Neural progenitor cell (in vitro differentiated cells): ENCODE measurements at regions not wholly inside any gene's neighbourhood (a gene's known extent, or its start where the extent isn't known, plus 50 kb on each side); places are given as distances from the start of the nearest gene placed in this dataset.

Source experiments
- DNase-seq: peaks from one replicate; pipeline ENCODE4 v3.0.0-alpha.2; 2016; ENCODE audit warnings: low spot score
- H2AFZ ChIP-seq: fragments of 200-600 bp; sonication (generic); replicated peaks from 2 replicates; pipeline ENCODE4 v1.6.1; 2016; ENCODE audit warnings: antibody characterized with exemption
- H3F3A ChIP-seq: fragments of 200-600 bp; sonication (generic); 2 replicates; pipeline ENCODE4 v1.6.1; 2016; ENCODE audit warnings: antibody characterized with exemption, low read depth
- H3K27ac ChIP-seq: fragments of 200-600 bp; sonication (generic); 2 replicates; pipeline ENCODE4 v1.5.1; 2016; ENCODE audit warnings: mild to moderate bottlenecking
- H3K27me3 ChIP-seq: fragments of 200-600 bp; sonication (generic); 2 replicates; pipeline ENCODE4 v1.6.1; 2016; ENCODE audit warnings: mild to moderate bottlenecking, moderate library complexity
- H3K36me3 ChIP-seq: fragments of 200-600 bp; sonication (generic); 2 replicates; pipeline ENCODE4 v1.5.1; 2016
- H3K4me1 ChIP-seq: fragments of 200-600 bp; sonication (generic); 2 replicates; pipeline ENCODE4 v1.6.1; 2016; ENCODE audit warnings: mixed run types
- H3K4me2 ChIP-seq: fragments of 200-600 bp; sonication (generic); 2 replicates; pipeline ENCODE4 v1.6.1; 2016
- H3K4me3 ChIP-seq: fragments of 200-600 bp; sonication (generic); 2 replicates; pipeline ENCODE4 v1.5.1; 2016
- H3K79me2 ChIP-seq: fragments of 200-600 bp; sonication (generic); 2 replicates; pipeline ENCODE4 v1.6.1; 2016; ENCODE audit warnings: low read depth
- H3K9ac ChIP-seq: fragments of 200-600 bp; sonication (generic); 2 replicates; pipeline ENCODE4 v1.6.1; 2016
- H3K9me3 ChIP-seq: fragments of 200-600 bp; sonication (generic); 2 replicates; pipeline ENCODE4 v1.5.1; 2016; ENCODE audit warnings: low read depth
- H4K20me1 ChIP-seq: fragments of 200-600 bp; sonication (generic); 2 replicates; pipeline ENCODE4 v1.6.1; 2016; ENCODE audit warnings: low read depth
- H3K27ac Mint-ChIP-seq: 3 replicates; pipeline ENCODE4 v1.8.0; 2021; ENCODE audit warnings: mixed read lengths
- H3K27me3 Mint-ChIP-seq: 2 replicates; pipeline ENCODE4 v1.8.0; 2022; ENCODE audit warnings: low read depth, mild to moderate bottlenecking, inconsistent platforms, moderate library complexity, mixed read lengths; ENCODE audit not compliant: insufficient read depth
- H3K36me3 Mint-ChIP-seq: 3 replicates; pipeline ENCODE4 v1.8.0; 2021; ENCODE audit warnings: mixed read lengths
- H3K4me1 Mint-ChIP-seq: 3 replicates; pipeline ENCODE4 v1.8.0; 2021; ENCODE audit warnings: mixed read lengths
- H3K4me3 Mint-ChIP-seq: 3 replicates; pipeline ENCODE4 v1.8.0; 2021; ENCODE audit warnings: mild to moderate bottlenecking, moderate library complexity, mixed read lengths
- H3K9me3 Mint-ChIP-seq: 3 replicates; pipeline ENCODE4 v1.8.0; 2020; ENCODE audit warnings: mixed read lengths
- EZH2 ChIP-seq: fragments of 200-600 bp; sonication (generic); IDR thresholded peaks from 2 replicates; pipeline ENCODE4 v1.6.1; 2017; ENCODE audit warnings: antibody characterized with exemption, mild to moderate bottlenecking, moderate library complexity
- EZH2phosphoT487 ChIP-seq: fragments of 200-600 bp; sonication (generic); IDR thresholded peaks from 2 replicates; pipeline ENCODE4 v1.6.1; 2017; ENCODE audit warnings: antibody characterized with exemption
- TF ChIP-seq, protein P1 (sequence below): fragments of 200-600 bp; sonication (generic); IDR thresholded peaks from 2 replicates; pipeline ENCODE4 v1.5.1; 2017; ENCODE audit warnings: antibody characterized with exemption, mild to moderate bottlenecking

DNA sequence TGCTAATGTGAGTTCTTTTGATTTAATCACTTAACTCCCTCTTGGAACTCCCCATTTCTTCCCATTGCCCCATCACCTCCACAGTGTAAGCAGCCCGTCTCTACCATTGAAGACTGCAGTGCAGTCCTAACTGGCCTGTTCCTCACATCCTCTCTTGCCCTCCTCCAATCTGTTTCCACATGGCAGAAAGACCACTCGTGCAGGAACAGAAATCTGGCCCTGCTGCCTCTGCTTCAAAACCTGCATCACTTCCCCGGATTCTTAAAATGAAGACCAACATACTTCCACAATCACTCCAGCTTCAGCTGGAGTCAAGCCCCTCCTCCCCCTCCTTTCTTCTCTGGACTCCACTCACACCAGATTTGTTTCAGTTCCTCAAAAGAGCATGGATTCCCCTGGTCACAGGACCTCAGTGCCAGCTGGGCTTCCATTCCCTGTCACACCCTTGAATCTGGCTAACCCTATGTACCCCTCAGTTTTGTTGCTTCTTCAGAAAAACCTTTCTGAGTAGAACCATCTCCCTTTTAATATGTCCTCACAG, 802.3 kb downstream of the MAFB start:
- H3K9ac ChIP-seq, result no peak overlapping the region
- no peaks in the 10 kb centered on the region for H3K36me3 Mint-ChIP-seq
- H3K27ac ChIP-seq, result no peak overlapping the region
- peaks cover 5% of the 10 kb centered on the region for H3K27me3 Mint-ChIP-seq
- no peaks in the 10 kb centered on the region for H3K79me2 ChIP-seq
- no peak overlapping the region for H3K4me3 ChIP-seq
- H2AFZ ChIP-seq, result peak overlapping the region; percentile 73
- TF ChIP-seq, protein P1, sequence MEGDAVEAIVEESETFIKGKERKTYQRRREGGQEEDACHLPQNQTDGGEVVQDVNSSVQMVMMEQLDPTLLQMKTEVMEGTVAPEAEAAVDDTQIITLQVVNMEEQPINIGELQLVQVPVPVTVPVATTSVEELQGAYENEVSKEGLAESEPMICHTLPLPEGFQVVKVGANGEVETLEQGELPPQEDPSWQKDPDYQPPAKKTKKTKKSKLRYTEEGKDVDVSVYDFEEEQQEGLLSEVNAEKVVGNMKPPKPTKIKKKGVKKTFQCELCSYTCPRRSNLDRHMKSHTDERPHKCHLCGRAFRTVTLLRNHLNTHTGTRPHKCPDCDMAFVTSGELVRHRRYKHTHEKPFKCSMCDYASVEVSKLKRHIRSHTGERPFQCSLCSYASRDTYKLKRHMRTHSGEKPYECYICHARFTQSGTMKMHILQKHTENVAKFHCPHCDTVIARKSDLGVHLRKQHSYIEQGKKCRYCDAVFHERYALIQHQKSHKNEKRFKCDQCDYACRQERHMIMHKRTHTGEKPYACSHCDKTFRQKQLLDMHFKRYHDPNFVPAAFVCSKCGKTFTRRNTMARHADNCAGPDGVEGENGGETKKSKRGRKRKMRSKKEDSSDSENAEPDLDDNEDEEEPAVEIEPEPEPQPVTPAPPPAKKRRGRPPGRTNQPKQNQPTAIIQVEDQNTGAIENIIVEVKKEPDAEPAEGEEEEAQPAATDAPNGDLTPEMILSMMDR, result no peak
- TF ChIP-seq EZH2, result no peak
- TF ChIP-seq EZH2phosphoT487, result no peak
- peaks cover 4% of the 10 kb centered on the region for H3K9me3 Mint-ChIP-seq
- H3K4me3 Mint-ChIP-seq, result no peak overlapping the region
- H3K27me3 ChIP-seq, result no peaks in the 10 kb centered on the region
- H3K36me3 ChIP-seq, result no peaks in the 10 kb centered on the region
- no peaks in the 10 kb centered on the region for H3K4me1 Mint-ChIP-seq
- no peaks in the 10 kb centered on the region for H3F3A ChIP-seq
- no peaks in the 10 kb centered on the region for H4K20me1 ChIP-seq
- H3K4me2 ChIP-seq, result no peak overlapping the region
- H3K9me3 ChIP-seq, result no peaks in the 10 kb centered on the region
- peaks cover 5% of the 10 kb centered on the region for H3K4me1 ChIP-seq
- no peak for DNase-seq
- H3K27ac Mint-ChIP-seq, result no peak overlapping the region

DNA sequence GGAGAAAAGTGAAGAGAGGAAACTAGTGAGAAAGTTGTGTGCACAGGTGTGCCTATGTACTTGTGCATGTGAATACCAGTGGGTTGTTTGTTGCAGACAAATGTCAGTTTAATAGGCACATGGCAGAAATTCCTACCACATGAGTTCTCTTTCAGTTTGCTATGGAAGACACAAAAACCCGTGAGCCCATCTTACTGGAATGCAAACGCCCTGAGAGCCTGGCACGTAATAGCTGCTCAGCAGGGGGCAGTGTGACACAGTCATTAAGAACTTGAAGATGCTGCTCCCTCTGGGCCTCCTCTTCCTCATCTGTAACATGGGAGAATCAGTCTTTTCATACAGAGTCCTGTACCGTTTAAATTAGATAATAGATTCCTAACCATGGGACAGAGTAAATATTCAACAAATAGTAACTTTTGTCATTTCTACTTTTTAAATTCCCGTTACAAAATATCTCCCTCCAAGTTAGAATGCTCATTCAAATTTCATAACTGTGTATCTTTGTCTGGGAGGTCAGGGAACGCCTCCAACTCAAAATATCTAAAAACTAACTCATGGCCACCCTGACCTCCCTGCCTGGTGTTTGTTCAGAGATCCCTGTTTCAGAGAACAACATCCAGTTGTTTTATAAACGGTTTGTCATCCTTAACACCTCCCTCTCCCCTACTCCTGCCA, 802.9 kb downstream of the MAFB start:
- Histone ChIP-seq H3F3A (no peaks in the 10 kb centered on the region), H3K36me3 (no peaks in the 10 kb centered on the region), H3K4me2 (no peak overlapping the region), H4K20me1 (no peaks in the 10 kb centered on the region), H3K27ac (no peak overlapping the region), H3K4me1 (peaks cover 5% of the 10 kb centered on the region), H2AFZ (peak overlapping the region; percentile 73), H3K9me3 (no peaks in the 10 kb centered on the region), H3K79me2 (no peaks in the 10 kb centered on the region), H3K9ac (no peak overlapping the region), H3K4me3 (no peak overlapping the region), H3K27me3 (no peaks in the 10 kb centered on the region)
- H3K4me1 Mint-ChIP-seq, result no peaks in the 10 kb centered on the region
- DNase-seq, result peak; percentile 84
- peaks cover 8% of the 10 kb centered on the region for H3K27me3 Mint-ChIP-seq
- H3K36me3 Mint-ChIP-seq, result no peaks in the 10 kb centered on the region
- TF ChIP-seq, protein P1, result peak; percentile 62
- TF ChIP-seq EZH2phosphoT487 (no peak), EZH2 (no peak)
- H3K27ac Mint-ChIP-seq, result no peak overlapping the region
- no peak overlapping the region for H3K4me3 Mint-ChIP-seq
- peaks cover 4% of the 10 kb centered on the region for H3K9me3 Mint-ChIP-seq

DNA sequence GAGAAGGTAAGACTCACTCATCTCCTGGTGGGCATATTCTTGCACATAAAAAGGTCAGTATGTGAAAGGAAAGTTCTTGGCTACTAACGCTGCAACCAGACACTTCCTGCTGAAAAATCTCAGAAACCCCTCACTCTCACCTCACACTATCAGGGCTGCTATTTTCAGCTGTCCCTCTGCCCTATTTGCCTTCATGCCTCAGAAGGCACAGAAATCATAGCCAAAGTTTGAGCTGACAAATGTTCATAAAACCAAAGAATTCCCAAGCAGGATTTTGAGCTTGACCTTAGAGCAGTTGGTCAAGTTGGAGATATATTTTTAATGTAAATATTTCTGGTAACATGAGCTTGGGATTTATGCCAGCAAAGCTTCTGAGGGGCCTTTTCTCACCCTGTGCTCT, 806.2 kb downstream of the MAFB start:
- Mint-ChIP-seq H3K27ac (no peak overlapping the region), H3K27me3 (peaks cover 12% of the 10 kb centered on the region), H3K4me1 (peaks cover 16% of the 10 kb centered on the region), H3K36me3 (no peaks in the 10 kb centered on the region), H3K9me3 (peaks cover 4% of the 10 kb centered on the region), H3K4me3 (no peak overlapping the region)
- no peak overlapping the region for H2AFZ ChIP-seq
- H3K36me3 ChIP-seq, result no peaks in the 10 kb centered on the region
- no peak overlapping the region for H3K4me3 ChIP-seq
- no peaks in the 10 kb centered on the region for H3F3A ChIP-seq
- H3K9ac ChIP-seq, result no peak overlapping the region
- H3K27ac ChIP-seq, result no peak overlapping the region
- H3K9me3 ChIP-seq, result no peaks in the 10 kb centered on the region
- TF ChIP-seq EZH2 (no peak), EZH2phosphoT487 (no peak)
- TF ChIP-seq, protein P1, result no peak
- H3K4me2 ChIP-seq, result no peak overlapping the region
- H4K20me1 ChIP-seq, result no peaks in the 10 kb centered on the region
- DNase-seq, result no peak
- no peaks in the 10 kb centered on the region for H3K79me2 ChIP-seq
- peaks cover 9% of the 10 kb centered on the region for H3K4me1 ChIP-seq
- H3K27me3 ChIP-seq, result no peaks in the 10 kb centered on the region
